SK-N-SH (cell line): ENCODE measurements at regions not wholly inside any gene's neighbourhood (a gene's known extent, or its start where the extent isn't known, plus 50 kb on each side); places are given as distances from the start of the nearest gene placed in this dataset.

Experiments
- CTCF ChIA-PET: fragments of 300-600, 350-600 bp; formaldehyde crosslinking; extraction: SDS; loops from one replicate; lab custom pipeline; 2021; lab: Yijun Ruan, JAX
- POLR2A ChIA-PET: fragments of 350-600 bp; sonication (Branson Sonifier 250); formaldehyde crosslinking; extraction: SDS; loops from one replicate; lab custom pipeline; 2020; ENCODE audit warnings: antibody characterized with exemption, inconsistent platforms; lab: Yijun Ruan, JAX
- DNase-seq: peaks from one replicate; pipeline ENCODE4 v3.0.0; 2012
- H2AFZ ChIP-seq: fragments of 200-600 bp; sonication (generic); 2 replicates; pipeline ENCODE4 v1.8.1; 2016; ENCODE audit warnings: antibody characterized with exemption, mild to moderate bottlenecking, low read depth
- H3F3A ChIP-seq: fragments of 200-600 bp; sonication (generic); replicated peaks from 2 replicates; pipeline ENCODE3; 2016; ENCODE audit warnings: antibody characterized with exemption, mild to moderate bottlenecking; ENCODE audit not compliant: insufficient read depth
- H3K27ac ChIP-seq, 2 experiments: fragments of 200-500 bp in 1 of 2; fragments of 200-600 bp in 1 of 2; sonication (Bioruptor generic) in 1 of 2; sonication (generic), shearing (Covaris generic) in 1 of 2; 2 replicates each; pipeline versions ENCODE4 v1.5.1 to v1.6.1; 2014 to 2016; ENCODE audit warnings: low read depth in 2 of 2, inconsistent platforms in 1 of 2, low read length in 1 of 2, mild to moderate bottlenecking in 1 of 2, mixed read lengths in 1 of 2
- H3K27me3 ChIP-seq: fragments of 200-600 bp; sonication (generic), shearing (Covaris generic); 2 replicates; pipeline ENCODE4 v1.6.1; 2016; ENCODE audit warnings: mixed run types; ENCODE audit not compliant: insufficient read depth
- H3K36me3 ChIP-seq, 2 experiments: fragments of 200-500 bp in 1 of 2; fragments of 200-600 bp in 1 of 2; sonication (Bioruptor generic) in 1 of 2; sonication (generic) in 1 of 2; replicated peaks in 1 of 2; 2 replicates each; pipeline versions ENCODE3 to v1.5.1; 2014 to 2016; ENCODE audit warnings: low read length in 1 of 2, mild to moderate bottlenecking in 1 of 2; ENCODE audit not compliant: insufficient read depth in 2 of 2, control insufficient read depth in 1 of 2
- H3K4me1 ChIP-seq, 2 experiments: fragments of 200-500 bp in 1 of 2; fragments of 200-600 bp in 1 of 2; sonication (Bioruptor generic) in 1 of 2; sonication (generic), shearing (Covaris generic) in 1 of 2; 2 replicates each; pipeline versions ENCODE4 v1.5.1 to v1.6.1; 2014 to 2016; ENCODE audit warnings: low read depth in 1 of 2, low read length in 1 of 2, mixed run types in 1 of 2; ENCODE audit not compliant: insufficient read depth in 2 of 2, control insufficient read depth in 1 of 2
- H3K4me2 ChIP-seq: fragments of 200-600 bp; sonication (generic), shearing (Covaris generic); 2 replicates; pipeline ENCODE4 v1.6.1; 2017; ENCODE audit warnings: mixed run types
- H3K4me3 ChIP-seq, 2 experiments: fragments of 200-500 bp in 1 of 2; fragments of 200-600 bp in 1 of 2; sonication (Bioruptor generic) in 1 of 2; sonication (generic), shearing (Covaris generic) in 1 of 2; 2 replicates each; pipeline versions ENCODE4 v1.5.1 to v1.8.1; 2014 to 2016; ENCODE audit warnings: low read depth in 2 of 2, inconsistent platforms in 1 of 2, low read length in 1 of 2, mild to moderate bottlenecking in 1 of 2, mixed read lengths in 1 of 2, moderate library complexity in 1 of 2
- H3K79me2 ChIP-seq: fragments of 200-600 bp; sonication (generic); 2 replicates; pipeline ENCODE4 v1.8.1; 2017; ENCODE audit warnings: mild to moderate bottlenecking; ENCODE audit not compliant: insufficient read depth
- H3K9ac ChIP-seq: fragments of 200-600 bp; sonication (generic); 2 replicates; pipeline ENCODE4 v1.6.1; 2017; ENCODE audit warnings: mixed run types
- H3K9me2 ChIP-seq: fragments of 200-600 bp; sonication (generic); 2 replicates; pipeline ENCODE4 v1.6.1; 2017; ENCODE audit warnings: mixed run types
- H3K9me3 ChIP-seq: fragments of 200-600 bp; sonication (generic); 2 replicates; pipeline ENCODE4 v1.6.1; 2017; ENCODE audit warnings: mixed run types, mild to moderate bottlenecking, moderate library complexity
- H4K20me1 ChIP-seq: fragments of 200-600 bp; sonication (generic); 2 replicates; pipeline ENCODE4 v1.6.1; 2017; ENCODE audit warnings: mild to moderate bottlenecking, mixed run types; ENCODE audit not compliant: insufficient read depth
- ELF1 ChIP-seq: IDR thresholded peaks from 2 replicates; pipeline ENCODE4 v1.4.0; 2012
- EZH2phosphoT487 ChIP-seq: fragments of 200-600 bp; sonication (generic); IDR thresholded peaks from 2 replicates; pipeline ENCODE4 v1.6.1; 2017; ENCODE audit warnings: low read depth, mixed run types, mild to moderate bottlenecking, antibody characterized with exemption, moderate library complexity, borderline replicate concordance
- FOSL2 ChIP-seq: IDR thresholded peaks from 2 replicates; pipeline ENCODE4 v1.4.0; 2012; ENCODE audit warnings: low read depth, mild to moderate bottlenecking, moderate library complexity, borderline replicate concordance
- MAX ChIP-seq: IDR thresholded peaks from 2 replicates; pipeline ENCODE4 v1.4.0; 2012; ENCODE audit warnings: low read depth
- NFIC ChIP-seq: IDR thresholded peaks from 2 replicates; pipeline ENCODE4 v1.4.0; 2012; ENCODE audit warnings: borderline replicate concordance
- NRF1 ChIP-seq: IDR thresholded peaks from 2 replicates; pipeline ENCODE4 v1.6.1; 2012; ENCODE audit warnings: low read depth, mild to moderate bottlenecking, low read length
- RAD21 ChIP-seq: IDR thresholded peaks from 2 replicates; pipeline ENCODE4 v1.6.1; 2012; ENCODE audit warnings: mild to moderate bottlenecking, low read length
- REST ChIP-seq: IDR thresholded peaks from 2 replicates; pipeline ENCODE4 v1.6.1; 2012; ENCODE audit warnings: mild to moderate bottlenecking, low read depth, low read length, moderate library complexity
- TCF12 ChIP-seq: IDR thresholded peaks from 2 replicates; pipeline ENCODE4 v1.4.0; 2012
- TEAD4 ChIP-seq: IDR thresholded peaks from 2 replicates; pipeline ENCODE4 v1.4.0; 2012; ENCODE audit warnings: mild to moderate bottlenecking, borderline replicate concordance; ENCODE audit not compliant: insufficient read depth
- YY1 ChIP-seq: IDR thresholded peaks from 2 replicates; pipeline ENCODE4 v1.4.0; 2012; ENCODE audit warnings: low read depth, mild to moderate bottlenecking
- WGBS: methylation state at CpG from one replicate; pipeline ENCODE4 v1.1.6; 2017; ENCODE audit warnings: low lambda C conversion rate; 5-methylcytosine and 5-hydroxymethylcytosine counted together
- TF ChIP-seq, protein P1 (sequence below): fragments of 150-350 bp; IDR thresholded peaks from 2 replicates; pipeline ENCODE4 v1.6.1; 2017; ENCODE audit warnings: antibody characterized with exemption, low read length, low read depth, borderline replicate concordance
- TF ChIP-seq, protein P2 (sequence below): IDR thresholded peaks from 2 replicates; pipeline ENCODE4 v1.4.0; 2012; ENCODE audit warnings: low read depth, borderline replicate concordance
- TF ChIP-seq, protein P3 (sequence below): fragments of 150-350 bp; IDR thresholded peaks from 2 replicates; pipeline ENCODE4 v1.6.1; 2016; ENCODE audit warnings: mild to moderate bottlenecking, low read depth, low read length

- Histone ChIP-seq H3K4me2 (no peak overlapping the region), H3K9me3 (no peaks in the 10 kb centered on the region; the same call in 1 of the 2 replicates), H3K4me1 (no peaks in the 10 kb centered on the region), H3K27me3 (no peaks in the 10 kb centered on the region), H3K79me2 (no peaks in the 10 kb centered on the region), H3K9me2 (no peaks in the 10 kb centered on the region), H2AFZ (no peak overlapping the region), H4K20me1 (no peaks in the 10 kb centered on the region), H3K9ac (no peak overlapping the region), H3F3A (no peaks in the 10 kb centered on the region), H3K36me3 (no peaks in the 10 kb centered on the region), H3K27ac (no peak overlapping the region), H3K4me3 (no peak overlapping the region)
- no peak for TF ChIP-seq TCF12
- no peak for TF ChIP-seq FOSL2
- no peak for TF ChIP-seq RAD21
- TF ChIP-seq ELF1, result no peak
- TF ChIP-seq, protein P1, sequence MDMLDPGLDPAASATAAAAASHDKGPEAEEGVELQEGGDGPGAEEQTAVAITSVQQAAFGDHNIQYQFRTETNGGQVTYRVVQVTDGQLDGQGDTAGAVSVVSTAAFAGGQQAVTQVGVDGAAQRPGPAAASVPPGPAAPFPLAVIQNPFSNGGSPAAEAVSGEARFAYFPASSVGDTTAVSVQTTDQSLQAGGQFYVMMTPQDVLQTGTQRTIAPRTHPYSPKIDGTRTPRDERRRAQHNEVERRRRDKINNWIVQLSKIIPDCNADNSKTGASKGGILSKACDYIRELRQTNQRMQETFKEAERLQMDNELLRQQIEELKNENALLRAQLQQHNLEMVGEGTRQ, result no peak
- POLR2A ChIA-PET, result no interaction called here
- CTCF ChIA-PET, result interaction anchor here (0.9 kb wide), 1 partner anchor 9 kb away, joined by 3 read pairs; no protein-coding TSS in a partner anchor
- 75% methylated on average over 8 of the region's 8 CpGs for WGBS
- DNase-seq, result no peak
Measured at GRCh38 chr7:68207676-68208075, 1211.0 kb downstream of the TYW1 start.

- WGBS, result 38% methylated on average over 6 of the region's 6 CpGs
- Histone ChIP-seq H3K36me3 (no peaks in the 10 kb centered on the region), H3K9me2 (no peaks in the 10 kb centered on the region), H3F3A (no peaks in the 10 kb centered on the region), H3K27me3 (no peaks in the 10 kb centered on the region), H3K27ac (no peak overlapping the region), H3K4me2 (no peak overlapping the region), H3K4me3 (no peak overlapping the region), H3K9ac (no peak overlapping the region), H3K4me1 (no peaks in the 10 kb centered on the region), H2AFZ (no peak overlapping the region), H4K20me1 (no peaks in the 10 kb centered on the region), H3K79me2 (no peaks in the 10 kb centered on the region), H3K9me3 (no peaks in the 10 kb centered on the region; the same call in 1 of the 2 replicates)
- DNase-seq, result no peak
- TF ChIP-seq, protein P2, sequence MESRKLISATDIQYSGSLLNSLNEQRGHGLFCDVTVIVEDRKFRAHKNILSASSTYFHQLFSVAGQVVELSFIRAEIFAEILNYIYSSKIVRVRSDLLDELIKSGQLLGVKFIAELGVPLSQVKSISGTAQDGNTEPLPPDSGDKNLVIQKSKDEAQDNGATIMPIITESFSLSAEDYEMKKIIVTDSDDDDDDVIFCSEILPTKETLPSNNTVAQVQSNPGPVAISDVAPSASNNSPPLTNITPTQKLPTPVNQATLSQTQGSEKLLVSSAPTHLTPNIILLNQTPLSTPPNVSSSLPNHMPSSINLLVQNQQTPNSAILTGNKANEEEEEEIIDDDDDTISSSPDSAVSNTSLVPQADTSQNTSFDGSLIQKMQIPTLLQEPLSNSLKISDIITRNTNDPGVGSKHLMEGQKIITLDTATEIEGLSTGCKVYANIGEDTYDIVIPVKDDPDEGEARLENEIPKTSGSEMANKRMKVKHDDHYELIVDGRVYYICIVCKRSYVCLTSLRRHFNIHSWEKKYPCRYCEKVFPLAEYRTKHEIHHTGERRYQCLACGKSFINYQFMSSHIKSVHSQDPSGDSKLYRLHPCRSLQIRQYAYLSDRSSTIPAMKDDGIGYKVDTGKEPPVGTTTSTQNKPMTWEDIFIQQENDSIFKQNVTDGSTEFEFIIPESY, result no peak
- no peak for TF ChIP-seq YY1
- TF ChIP-seq EZH2phosphoT487, result no peak
- TF ChIP-seq RAD21, result no peak
- no peak for TF ChIP-seq NRF1
- POLR2A ChIA-PET, result no interaction called here
- CTCF ChIA-PET, result interaction anchor here (0.8 kb wide), 1 partner anchor 32 kb away, joined by 6 read pairs; no protein-coding TSS in a partner anchor
Measured at GRCh38 chr7:68209486-68209885, 1212.9 kb downstream of the TYW1 start.

DNA sequence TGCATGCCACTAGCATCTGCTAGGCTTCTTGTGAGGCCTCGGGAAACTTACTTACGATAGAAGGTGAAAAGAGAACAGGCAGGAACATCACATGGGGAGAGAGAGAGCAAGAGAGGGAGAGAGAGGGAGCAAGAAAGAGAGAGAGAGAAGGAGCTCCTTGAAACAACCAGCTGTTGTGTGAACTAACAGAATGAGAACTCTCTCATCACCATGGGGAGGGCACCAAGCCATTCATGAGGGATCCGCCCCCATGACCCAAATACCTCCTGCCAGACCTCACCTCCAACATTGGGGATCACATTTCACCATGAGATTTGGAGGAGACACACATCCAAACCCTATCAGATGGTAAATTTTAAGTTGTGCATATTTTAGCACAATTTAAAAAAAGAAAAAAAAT, 1217.2 kb downstream of the TYW1 start:
- no peaks in the 10 kb centered on the region for H3K4me1 ChIP-seq
- H3K36me3 ChIP-seq, result no peaks in the 10 kb centered on the region
- H3K9me2 ChIP-seq, result no peaks in the 10 kb centered on the region
- H3K79me2 ChIP-seq, result no peaks in the 10 kb centered on the region
- no peaks in the 10 kb centered on the region for H3F3A ChIP-seq
- H3K4me3 ChIP-seq, result no peak overlapping the region
- H3K9me3 ChIP-seq, result no peaks in the 10 kb centered on the region; the same call in 1 of the 2 replicates
- H4K20me1 ChIP-seq, result no peaks in the 10 kb centered on the region
- WGBS, result 56% methylated on average over 3 of the region's 3 CpGs
- H2AFZ ChIP-seq, result no peak overlapping the region
- ChIA-PET CTCF (no interaction called here), POLR2A (no interaction called here)
- no peak for DNase-seq
- H3K9ac ChIP-seq, result no peak overlapping the region
- no peaks in the 10 kb centered on the region for H3K27me3 ChIP-seq
- no peak overlapping the region for H3K4me2 ChIP-seq
- H3K27ac ChIP-seq, result no peak overlapping the region
- TF ChIP-seq REST (no peak), NRF1 (no peak), TEAD4 (no peak), NFIC (no peak), MAX (no peak), YY1 (no peak), ELF1 (no peak)
- TF ChIP-seq, protein P3, sequence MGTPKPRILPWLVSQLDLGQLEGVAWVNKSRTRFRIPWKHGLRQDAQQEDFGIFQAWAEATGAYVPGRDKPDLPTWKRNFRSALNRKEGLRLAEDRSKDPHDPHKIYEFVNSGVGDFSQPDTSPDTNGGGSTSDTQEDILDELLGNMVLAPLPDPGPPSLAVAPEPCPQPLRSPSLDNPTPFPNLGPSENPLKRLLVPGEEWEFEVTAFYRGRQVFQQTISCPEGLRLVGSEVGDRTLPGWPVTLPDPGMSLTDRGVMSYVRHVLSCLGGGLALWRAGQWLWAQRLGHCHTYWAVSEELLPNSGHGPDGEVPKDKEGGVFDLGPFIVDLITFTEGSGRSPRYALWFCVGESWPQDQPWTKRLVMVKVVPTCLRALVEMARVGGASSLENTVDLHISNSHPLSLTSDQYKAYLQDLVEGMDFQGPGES, result no peak
